GM19351 (cell line): ENCODE measurements at regions not wholly inside any gene's neighbourhood (a gene's known extent, or its start where the extent isn't known, plus 50 kb on each side); places are given as distances from the start of the nearest gene placed in this dataset.

Experiments
- ATAC-seq: cut with Tn5 transposase; IDR thresholded peaks from one replicate; pipeline ENCODE4 v1.9.1; 2021; ENCODE audit warnings: mild to moderate bottlenecking, moderate library complexity; ENCODE audit not compliant: unreplicated experiment

DNA sequence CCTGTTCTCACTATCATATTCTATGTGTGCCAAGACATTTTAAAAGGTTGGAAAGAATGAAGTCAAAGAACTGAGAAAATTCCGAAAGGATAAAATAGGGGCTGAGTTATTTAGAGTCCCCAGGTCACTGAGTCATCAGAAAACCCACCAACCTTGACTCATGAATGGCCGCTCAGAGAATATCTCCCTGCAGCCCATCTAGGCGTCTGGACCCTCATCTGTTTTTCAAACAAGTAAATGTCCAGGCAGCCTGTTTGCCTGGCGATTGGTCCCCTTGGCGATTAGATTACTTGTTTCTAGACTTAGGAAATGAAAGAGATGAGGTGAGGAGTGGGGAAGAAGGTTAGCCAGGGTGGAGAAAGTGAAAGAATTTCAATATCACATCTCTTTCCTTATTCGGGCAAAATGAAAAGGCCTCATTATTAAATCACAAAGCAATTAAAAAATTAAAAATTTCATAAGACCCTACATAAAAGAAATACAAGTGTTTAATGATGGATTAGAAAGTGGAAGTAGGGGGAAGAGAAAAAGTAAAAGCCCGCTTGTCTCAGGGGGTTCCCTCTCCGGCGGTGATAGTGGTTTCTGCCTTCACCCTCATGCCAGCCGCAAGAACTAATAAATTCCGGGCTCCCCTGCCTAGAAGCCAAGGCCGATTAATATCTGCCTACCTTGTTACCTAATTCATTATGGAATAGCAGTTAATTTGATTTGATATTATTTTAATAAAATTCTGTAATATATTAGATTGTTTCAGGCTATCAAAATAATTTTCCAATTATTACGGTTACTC is 415.9 kb downstream of the BCL11B start:
- ATAC-seq, result no peak

DNA sequence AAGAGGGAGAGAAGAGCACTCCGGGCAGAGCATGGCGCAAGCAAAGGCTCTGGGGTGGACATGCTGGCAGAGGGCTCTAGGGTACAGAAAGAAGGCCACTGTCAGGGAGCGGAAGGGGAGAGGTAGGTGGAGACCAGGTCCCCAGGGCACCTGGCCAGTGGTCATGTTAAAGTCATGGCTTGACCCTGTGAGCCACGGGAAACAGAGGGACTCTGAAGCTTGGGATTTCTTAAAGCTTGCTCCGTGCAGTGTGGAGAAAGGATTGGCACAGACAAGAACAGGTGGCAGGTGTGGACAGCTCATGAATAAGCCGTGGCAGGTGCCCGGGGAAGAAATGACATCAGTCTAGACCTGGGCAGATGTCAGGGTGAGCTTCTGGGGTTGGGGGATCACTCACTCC is 413.8 kb downstream of the BCL11B start:
- no peak for ATAC-seq

DNA sequence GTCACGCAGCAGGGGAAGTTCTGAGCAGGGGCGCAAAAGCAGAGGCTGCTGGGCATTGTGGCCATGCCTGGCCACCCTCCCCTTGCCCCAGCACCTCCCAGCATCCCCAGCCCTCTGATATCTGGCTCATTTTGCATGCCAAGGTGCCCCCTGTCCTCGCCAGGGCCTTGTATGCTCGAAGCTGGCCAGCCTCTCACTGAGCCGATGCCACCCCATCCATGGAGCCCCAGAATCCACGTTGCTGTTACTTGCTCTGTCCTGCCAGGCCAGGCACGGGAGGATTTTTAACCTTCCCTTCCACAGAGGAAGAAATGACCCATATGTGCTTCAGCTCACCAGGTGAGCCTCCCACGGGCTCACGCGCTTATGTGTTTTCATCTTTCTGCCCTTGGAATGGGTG is 413.4 kb downstream of the BCL11B start:
- ATAC-seq, result no peak

DNA sequence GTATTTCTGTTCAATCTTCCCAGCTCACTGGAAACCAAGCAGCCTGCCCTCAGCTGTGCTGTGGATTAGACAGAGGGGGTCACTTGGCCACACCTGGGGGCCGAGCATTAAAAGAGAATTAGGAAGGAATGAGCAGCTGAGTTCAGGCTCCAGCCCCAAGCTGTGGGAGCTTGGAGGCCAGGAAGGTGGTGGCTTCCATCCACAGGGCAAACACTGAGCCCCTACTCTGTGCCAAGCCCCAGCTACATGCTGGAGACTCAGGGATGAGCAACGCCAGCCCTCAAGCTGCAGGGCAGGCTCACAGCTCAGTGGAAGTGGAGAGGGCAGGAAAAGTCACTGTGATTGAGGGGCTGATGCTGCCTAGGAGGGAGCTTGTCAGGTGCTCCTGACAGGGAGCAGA is 412.7 kb downstream of the BCL11B start:
- ATAC-seq, result no peak

DNA sequence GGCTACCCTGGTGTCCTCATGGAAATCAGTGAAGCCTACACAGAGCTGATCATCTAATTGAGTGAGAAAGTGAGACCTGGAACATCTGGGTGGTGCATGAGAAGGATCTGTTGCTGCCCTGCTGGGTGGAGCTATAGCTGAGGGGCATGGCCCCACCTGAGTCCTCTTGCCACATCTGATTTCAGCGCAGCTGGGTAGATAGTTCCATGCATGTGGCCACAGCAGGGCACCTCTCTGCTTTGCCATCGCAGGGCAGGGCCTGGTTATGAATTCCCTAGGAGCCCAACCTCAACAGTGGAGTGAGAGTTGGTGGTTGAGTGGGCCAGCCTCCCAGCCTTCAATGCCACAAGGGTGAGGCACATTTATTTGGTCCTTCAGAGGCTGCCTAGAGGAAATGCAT is 407.8 kb downstream of the BCL11B start:
- ATAC-seq, result no peak

DNA sequence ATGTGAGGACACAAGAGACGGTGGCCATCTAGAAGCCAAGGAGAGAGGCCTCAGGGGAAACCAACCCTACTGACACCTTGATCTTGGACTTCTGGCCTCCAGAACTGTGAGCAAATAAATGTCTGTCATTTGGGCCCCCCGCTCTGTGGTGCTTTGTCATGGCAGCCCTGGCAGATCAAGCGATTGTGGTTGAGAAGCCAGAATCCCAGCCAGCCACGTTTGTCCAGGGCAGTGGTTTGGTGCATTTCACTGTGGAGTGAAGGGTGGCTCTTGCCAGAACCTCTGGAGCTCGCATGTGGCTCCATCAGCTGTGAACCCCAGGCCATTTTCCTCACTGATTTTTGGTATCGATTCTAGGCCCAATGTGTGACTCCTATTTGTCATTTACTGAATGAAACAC is 404.9 kb downstream of the BCL11B start:
- no peak for ATAC-seq

DNA sequence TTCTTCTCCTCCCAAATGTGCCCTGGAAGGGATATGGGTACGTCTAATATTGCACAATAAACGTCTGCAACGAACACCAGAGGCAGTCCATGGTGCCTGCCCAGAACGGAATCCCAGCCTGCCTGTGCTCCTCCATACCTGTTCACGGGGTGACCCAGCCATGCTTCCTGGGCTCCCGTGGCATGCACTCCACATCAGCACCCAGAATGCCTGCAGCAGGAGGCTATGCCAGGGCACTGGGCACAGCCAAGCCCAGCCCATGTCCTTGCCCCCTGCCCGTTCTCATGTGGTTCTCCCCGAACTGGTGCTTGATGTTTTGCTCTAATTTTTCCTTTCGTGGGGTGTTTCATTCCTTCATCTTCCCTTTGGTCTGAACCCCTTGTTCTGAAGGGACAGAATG is 404.3 kb downstream of the BCL11B start:
- ATAC-seq, result no peak

DNA sequence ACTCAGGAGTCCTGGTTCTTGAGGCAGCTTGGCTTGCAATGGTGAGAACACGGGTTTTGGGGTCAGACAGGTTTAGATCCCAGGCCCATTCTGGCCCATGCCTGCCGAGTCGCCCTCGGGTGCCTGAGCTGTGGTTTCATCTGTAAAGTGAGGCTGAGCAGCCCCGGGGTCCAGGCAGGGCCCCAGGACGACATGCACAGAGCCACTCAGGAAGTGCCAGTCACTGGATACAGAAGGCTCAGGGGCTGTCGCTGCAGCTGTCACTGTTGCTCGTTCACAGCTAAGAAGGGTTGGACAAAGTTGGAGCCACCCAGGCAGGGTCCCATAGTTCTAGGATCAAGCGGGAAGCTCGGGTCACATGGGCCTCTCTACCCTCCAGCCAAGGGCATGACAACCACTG is 403.1 kb downstream of the BCL11B start:
- ATAC-seq, result no peak

DNA sequence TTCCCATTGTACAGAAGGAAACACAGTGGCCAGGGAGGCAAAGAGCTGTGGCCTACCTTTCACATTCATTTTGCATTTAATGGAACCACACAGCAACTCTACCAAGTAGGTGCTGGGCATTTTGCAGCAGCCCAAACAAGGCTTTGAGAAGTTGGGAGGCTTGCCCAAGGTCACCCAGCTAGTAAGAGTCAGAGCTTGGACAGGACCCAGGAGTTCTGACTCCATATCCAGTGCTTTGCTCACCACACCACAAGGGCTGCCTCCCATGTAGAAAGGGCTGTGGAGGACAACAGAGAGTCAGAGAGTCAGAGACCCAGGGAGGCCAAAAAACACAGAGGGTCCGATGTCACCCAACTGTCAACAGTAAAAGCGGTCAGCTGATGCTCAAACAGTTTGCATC is 400.2 kb downstream of the BCL11B start:
- ATAC-seq, result no peak

DNA sequence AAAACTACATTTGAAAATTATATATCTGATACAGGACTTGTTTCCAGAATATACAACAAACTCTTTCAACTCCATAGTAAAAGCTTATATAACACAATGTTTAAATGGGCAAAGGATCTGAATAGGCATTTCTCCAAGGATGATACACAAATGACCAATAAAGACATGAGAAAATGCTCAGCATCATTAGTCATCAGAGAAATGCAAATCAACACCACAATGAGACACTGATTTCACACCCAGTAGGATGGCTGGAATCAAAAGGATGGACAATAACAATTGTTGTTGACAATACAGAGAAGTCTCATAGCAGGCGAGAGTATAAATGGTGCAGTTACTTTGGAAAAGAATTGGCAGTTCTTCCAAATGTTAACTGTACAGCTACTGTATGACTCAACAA is 394.9 kb downstream of the BCL11B start:
- ATAC-seq, result no peak

DNA sequence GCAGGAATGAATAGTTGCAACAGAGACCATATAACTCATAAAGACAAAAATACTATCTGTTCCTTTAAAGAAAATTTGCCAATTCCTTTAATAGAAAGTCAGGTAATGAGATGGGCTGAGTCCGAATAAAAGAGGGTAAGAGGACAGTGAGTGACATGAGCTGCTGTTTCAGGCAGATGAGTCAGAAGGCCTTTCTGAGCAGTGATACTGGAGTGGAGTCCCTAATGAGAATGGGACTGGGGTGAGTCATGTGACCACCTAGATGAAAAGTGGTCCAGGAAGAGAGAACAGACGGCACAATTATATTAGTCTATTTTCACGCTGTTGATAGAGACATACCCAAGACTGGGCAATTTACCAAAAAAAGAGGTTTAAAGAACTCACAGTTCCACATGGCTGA is 393.7 kb downstream of the BCL11B start:
- no peak for ATAC-seq

DNA sequence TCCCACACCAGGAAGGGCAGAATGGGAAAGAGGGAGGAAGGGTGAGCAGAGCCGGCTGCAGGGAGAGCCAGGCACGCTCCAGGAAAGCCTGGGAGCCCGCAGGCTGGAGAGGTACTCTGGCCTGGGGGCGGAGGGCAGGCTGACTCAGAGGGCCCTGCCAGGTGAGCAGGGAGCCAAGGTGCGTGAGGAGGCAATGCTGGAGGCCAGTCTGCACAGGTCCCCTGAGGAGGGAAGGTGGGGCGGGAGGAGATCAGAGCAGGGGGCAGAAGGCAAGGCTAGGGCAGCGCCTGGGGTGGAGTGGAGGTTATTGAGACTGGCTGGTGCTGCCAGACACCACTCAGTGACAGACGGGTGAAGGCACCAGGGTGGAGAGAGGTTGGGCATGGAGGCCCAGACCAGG is 385.0 kb downstream of the BCL11B start:
- no peak for ATAC-seq

DNA sequence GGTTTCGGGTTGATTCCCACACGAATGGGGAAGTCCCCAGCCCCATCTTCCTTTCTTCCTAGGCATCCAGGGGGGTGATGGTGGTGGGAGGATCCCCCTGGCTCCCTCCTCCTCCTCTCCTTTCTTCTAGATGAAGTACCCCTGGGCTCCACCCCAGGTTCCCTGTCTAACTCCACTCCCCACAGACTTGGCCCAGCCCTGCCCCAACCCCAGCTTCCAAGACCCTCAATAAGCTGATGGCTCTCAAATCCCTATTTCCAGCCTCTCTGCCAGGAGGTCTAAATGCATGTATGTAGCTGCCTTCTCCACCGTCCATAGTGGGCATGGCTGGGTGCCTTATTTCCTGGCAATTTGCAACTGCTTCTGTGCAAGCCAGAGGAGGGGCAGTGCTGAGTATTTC is 383.7 kb downstream of the BCL11B start:
- no peak for ATAC-seq

DNA sequence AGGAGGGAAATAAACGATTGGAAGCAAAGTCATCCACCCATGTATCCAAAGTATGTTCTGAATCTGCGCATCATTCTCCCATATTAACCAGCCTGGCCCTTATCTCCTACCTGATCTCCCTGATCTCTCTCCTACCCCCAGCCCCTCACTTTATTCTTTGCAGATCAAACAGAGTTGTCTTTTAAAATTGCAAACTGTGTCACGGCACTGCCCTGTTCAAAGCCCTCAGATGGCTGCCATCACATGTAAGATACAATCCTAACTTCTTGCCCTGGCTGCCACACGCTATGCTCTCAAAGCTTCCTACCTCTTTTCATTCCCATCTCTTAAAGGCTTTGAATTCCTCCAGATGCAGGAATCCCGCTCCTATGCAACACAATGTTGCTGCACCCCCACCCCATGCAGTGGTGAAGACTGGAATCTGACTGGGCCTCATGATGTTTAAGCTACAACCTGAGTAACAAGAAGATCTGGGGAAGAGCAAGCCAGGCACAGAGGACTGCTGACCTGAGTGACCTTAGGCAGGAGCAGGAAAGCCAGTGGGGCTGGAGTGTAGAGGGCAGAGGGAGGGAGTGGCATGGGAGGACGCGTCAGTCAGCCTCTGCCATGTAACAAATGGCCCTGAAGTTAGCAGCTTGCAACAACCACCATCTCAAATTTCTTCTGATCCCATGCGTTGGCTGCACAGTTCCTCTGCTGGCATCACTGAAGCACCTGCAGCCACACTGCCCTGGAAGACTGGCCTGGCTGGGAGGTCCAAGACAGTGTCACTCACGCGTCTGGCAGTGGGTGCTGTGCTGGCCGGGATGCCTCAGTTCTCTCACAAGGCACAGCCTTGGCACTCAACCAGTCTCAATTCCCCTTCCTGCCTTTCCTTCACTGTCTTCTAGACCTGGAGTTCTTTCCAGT is 382.8 kb downstream of the BCL11B start:
- no peak for ATAC-seq

DNA sequence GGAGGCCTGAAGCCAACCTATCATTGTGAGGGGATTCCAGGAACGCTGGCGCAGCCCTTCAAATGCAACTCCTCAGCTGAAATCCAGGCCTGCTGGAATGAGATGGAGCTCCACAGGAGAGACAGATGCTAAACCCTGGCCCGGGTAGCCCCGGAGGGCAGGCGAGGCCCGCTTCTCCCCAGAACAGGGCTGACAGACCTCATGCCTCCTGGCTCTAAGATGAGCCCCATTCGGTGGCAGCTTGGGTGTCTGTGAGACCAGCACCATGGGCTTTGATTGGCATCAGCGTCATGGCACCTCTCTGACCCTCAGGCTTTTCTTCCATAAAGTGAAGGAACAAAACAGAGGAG is 382.2 kb downstream of the BCL11B start:
- no peak for ATAC-seq

DNA sequence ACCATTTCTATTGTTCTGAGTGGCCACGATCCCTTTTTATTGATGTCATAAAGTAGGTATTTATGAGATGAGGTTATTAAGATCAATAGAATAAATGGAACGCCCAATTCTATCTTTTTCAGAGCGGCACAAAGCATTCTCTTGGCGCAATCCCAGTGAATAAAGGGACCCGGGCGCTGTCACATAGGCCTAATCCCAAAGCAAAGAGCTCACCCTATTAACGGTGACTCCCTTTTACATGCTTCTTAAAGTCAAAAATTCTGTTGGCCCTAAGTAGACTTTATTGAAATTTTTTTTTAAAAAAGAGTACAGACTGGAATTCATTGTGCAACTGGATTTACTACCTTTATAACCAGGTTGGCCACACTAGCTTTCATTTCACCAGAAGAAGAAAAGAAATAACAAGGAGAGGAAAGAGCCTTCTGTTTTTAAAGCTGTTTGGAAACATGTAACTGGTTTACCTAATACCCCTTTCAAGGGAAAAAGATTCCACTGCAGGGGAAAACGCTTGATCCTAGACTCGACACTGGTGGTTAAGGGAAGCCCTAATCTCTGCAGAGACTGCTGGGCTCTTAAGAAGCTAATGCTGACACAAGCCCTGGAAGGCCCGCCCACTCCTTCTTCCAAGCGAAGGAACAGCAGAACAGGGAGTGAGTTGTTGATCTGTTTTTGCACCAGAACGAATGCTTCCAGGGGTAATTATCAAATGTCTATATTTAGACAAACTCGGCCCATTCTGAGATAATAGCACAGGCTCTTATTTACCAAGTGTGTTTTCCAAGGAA is 381.2 kb downstream of the BCL11B start:
- no peak for ATAC-seq

DNA sequence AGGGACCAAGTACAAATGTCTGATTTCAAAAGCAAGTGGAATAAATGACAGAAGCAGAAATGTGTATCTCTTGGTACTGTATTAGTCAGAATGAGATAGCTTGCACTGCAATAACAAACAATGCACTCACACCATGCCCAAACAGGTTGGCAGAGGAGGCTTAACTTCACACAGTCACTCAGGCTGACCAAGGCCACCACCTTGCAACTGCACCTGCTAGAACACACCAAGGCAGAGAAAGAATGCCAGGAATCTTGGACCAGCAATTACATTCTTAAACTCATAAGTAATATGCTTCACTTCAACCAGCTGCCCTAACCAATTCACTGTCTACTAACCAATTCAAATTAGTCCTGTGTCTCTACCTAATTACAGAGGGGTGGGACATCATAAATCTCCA is 378.3 kb downstream of the BCL11B start:
- no peak for ATAC-seq

DNA sequence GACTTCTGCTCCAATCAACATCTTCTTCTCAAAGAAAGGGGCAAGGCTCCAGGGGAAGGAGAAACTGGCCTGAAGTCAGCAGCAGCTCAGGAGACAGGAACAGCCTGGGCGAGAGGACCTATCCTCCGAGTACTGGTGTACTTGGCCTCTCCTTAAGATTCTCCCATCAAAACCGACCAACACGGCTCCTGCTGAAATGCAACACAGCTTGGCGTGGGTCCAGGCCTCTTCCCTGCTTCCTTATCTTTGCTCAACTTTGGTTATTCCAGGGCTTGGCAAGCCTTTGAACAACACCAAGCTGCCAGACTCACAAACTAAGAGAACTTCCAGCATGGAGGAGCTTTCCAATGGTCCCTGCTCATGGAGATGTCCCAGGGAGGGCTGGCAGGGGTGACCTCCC is 377.4 kb downstream of the BCL11B start:
- ATAC-seq, result no peak

DNA sequence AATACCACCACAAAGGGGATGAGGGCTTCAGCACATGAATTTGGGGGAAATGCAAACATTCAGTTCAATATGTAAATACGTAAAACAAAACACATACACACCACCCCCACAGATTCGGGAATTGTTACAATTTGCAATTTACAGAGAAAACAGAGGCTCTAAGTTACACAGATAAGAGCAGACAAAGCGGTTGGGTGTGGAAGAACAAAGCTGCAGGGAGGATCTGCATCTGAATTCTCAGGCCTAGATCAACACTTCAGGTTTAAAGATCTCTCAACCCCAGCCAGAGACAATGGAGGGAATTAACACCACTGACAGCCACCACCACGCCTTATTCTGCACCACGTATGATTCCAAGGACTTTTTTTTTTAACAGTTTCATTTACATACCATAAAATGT is 375.5 kb downstream of the BCL11B start:
- no peak for ATAC-seq

DNA sequence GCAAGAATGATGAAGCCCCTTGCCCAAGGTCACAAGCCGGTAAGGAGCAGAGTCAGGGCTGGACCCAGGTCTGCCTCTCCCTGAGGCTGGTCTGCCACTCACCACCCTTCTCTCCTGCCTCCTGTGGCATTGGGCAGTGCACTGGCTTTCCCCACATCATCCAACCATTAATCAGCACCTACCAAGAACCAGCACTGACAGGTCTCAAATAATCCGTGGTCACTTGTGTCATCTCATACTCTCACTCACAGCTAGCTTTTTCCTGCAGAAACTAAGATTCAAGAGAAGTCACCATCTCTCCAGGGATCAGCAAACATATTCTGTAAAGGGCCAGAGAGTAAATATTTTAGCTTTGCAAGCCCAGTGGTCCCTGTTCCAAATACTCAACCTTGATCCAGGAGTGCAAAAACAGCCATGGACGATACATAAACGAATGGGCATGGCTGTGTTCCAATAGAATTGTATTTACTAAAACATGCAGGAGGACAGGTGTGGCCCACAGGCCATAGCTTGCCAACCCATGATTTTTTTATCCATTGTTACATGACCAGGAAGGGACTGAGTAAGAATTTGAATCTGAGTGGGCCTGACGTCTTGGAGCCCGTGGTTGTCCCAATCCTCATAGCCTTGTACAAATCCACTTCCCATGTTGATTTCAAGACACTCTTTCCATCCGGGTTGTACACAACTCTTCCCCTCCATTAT is 374.2 kb downstream of the BCL11B start:
- no peak for ATAC-seq

DNA sequence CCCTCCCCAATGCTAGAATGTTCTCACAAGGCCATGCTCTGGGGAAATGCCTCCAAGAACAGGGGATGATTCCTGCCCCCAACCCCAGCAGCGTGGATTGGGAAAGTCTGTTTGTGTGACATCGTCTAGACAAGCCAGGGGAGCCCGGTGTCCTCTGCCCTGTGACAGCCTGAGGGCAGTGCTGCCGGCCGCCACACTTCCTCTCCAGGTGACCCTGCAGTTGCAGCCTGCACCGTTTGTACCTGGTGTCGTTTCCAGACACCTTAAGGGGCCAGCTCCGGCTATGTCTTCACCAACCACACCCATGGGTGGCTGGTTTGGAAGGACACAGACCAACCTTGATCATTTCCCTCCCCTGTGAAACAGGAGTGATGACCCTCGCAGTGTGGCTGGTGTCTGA is 372.6 kb downstream of the BCL11B start:
- no peak for ATAC-seq
